ENCODE measurements at regions not wholly inside any gene's neighbourhood (a gene's known extent, or its start where the extent isn't known, plus 50 kb on each side); places are given as distances from the start of the nearest gene placed in this dataset.

DNA sequence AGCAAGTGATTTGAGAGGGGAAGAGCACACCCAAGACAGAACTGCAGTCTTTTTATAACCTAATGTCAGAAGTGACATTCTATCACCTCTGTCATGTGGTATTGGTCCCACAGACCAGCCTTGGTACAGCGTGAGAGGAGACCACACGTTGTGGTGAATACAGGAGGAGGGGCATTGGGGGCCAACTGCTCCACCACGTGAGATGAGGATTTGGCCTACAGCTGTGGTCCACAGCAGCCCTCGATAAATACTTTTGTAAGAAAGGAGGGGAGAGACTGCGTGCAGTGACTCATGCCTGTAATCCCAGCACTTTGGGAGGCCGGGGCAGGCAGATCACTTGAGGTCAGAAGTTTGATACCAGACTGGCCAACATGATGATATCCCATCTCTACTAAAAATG, 243.1 kb downstream of the FGFR2 start:
- Histone ChIP-seq H3K79me2 (replicated peaks; ENCODE audit: insufficient read depth) (no peaks in the 10 kb centered on the region), H3K9me2 (ENCODE audit: insufficient read depth) (peaks cover 2% of the 10 kb centered on the region; the same call in 1 of the 2 replicates), H3K27me3 (ENCODE audit: insufficient read depth) (no peaks in the 10 kb centered on the region), H3K36me3 (ENCODE audit: insufficient read depth) (no peaks in the 10 kb centered on the region), H3K4me3 (no peak overlapping the region), H4K20me1 (replicated peaks; ENCODE audit: insufficient read depth) (no peaks in the 10 kb centered on the region), H2AFZ (no peak overlapping the region), H3K4me1 (ENCODE audit: insufficient read depth) (no peaks in the 10 kb centered on the region), H3F3A (replicated peaks; ENCODE audit: low read depth) (no peaks in the 10 kb centered on the region), H3K4me2 (no peak overlapping the region), H3K27ac (ENCODE audit: low read depth) (no peak overlapping the region)
- Mint-ChIP-seq H3K27me3 (ENCODE audit: insufficient read depth, low read depth, poor library complexity) (peaks cover 1% of the 10 kb centered on the region), H3K4me1 (no peaks in the 10 kb centered on the region), H3K9me3 (peaks cover 2% of the 10 kb centered on the region; the same call in 2 of the 3 replicates), H3K27ac (no peak overlapping the region), H3K36me3 (ENCODE audit: low read depth) (no peaks in the 10 kb centered on the region), H3K4me3 (no peak overlapping the region)
- DNase-seq (ENCODE audit: low spot score), result no peak
- no peak for TF ChIP-seq STAT1 (IDR thresholded peaks at IDR 0.05; ENCODE audit: unreplicated experiment)
- no peak for TF ChIP-seq NANOG (IDR thresholded peaks at IDR 0.05; ENCODE audit: borderline replicate concordance)
- TF ChIP-seq REST (IDR thresholded peaks at IDR 0.05; ENCODE audit: unreplicated experiment), result no peak
- TF ChIP-seq ETS1 (IDR thresholded peaks at IDR 0.05), result no peak
- TF ChIP-seq CREB1 (CRISPR knock-in tag; IDR thresholded peaks at IDR 0.05; ENCODE audit: low read depth), result no peak
- no peak for TF ChIP-seq EZH2phosphoT487 (IDR thresholded peaks at IDR 0.05; ENCODE audit: unreplicated experiment)
- TF ChIP-seq, protein P1, sequence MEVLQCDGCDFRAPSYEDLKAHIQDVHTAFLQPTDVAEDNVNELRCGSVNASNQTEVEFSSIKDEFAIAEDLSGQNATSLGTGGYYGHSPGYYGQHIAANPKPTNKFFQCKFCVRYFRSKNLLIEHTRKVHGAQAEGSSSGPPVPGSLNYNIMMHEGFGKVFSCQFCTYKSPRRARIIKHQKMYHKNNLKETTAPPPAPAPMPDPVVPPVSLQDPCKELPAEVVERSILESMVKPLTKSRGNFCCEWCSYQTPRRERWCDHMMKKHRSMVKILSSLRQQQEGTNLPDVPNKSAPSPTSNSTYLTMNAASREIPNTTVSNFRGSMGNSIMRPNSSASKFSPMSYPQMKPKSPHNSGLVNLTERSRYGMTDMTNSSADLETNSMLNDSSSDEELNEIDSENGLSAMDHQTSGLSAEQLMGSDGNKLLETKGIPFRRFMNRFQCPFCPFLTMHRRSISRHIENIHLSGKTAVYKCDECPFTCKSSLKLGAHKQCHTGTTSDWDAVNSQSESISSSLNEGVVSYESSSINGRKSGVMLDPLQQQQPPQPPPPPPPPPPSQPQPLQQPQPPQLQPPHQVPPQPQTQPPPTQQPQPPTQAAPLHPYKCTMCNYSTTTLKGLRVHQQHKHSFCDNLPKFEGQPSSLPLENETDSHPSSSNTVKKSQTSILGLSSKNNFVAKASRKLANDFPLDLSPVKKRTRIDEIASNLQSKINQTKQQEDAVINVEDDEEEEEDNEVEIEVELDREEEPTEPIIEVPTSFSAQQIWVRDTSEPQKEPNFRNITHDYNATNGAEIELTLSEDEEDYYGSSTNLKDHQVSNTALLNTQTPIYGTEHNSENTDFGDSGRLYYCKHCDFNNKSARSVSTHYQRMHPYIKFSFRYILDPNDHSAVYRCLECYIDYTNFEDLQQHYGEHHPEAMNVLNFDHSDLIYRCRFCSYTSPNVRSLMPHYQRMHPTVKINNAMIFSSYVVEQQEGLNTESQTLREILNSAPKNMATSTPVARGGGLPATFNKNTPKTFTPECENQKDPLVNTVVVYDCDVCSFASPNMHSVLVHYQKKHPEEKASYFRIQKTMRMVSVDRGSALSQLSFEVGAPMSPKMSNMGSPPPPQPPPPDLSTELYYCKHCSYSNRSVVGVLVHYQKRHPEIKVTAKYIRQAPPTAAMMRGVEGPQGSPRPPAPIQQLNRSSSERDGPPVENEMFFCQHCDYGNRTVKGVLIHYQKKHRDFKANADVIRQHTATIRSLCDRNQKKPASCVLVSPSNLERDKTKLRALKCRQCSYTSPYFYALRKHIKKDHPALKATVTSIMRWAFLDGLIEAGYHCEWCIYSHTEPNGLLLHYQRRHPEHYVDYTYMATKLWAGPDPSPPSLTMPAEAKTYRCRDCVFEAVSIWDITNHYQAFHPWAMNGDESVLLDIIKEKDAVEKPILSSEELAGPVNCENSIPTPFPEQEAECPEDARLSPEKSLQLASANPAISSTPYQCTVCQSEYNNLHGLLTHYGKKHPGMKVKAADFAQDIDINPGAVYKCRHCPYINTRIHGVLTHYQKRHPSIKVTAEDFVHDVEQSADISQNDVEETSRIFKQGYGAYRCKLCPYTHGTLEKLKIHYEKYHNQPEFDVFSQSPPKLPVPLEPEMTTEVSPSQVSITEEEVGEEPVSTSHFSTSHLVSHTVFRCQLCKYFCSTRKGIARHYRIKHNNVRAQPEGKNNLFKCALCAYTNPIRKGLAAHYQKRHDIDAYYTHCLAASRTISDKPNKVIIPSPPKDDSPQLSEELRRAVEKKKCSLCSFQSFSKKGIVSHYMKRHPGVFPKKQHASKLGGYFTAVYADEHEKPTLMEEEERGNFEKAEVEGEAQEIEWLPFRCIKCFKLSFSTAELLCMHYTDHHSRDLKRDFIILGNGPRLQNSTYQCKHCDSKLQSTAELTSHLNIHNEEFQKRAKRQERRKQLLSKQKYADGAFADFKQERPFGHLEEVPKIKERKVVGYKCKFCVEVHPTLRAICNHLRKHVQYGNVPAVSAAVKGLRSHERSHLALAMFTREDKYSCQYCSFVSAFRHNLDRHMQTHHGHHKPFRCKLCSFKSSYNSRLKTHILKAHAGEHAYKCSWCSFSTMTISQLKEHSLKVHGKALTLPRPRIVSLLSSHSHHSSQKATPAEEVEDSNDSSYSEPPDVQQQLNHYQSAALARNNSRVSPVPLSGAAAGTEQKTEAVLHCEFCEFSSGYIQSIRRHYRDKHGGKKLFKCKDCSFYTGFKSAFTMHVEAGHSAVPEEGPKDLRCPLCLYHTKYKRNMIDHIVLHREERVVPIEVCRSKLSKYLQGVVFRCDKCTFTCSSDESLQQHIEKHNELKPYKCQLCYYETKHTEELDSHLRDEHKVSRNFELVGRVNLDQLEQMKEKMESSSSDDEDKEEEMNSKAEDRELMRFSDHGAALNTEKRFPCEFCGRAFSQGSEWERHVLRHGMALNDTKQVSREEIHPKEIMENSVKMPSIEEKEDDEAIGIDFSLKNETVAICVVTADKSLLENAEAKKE (CRISPR knock-in tag; IDR thresholded peaks at IDR 0.05), result no peak
- no peak for TF ChIP-seq ZNF114 (CRISPR knock-in tag; IDR thresholded peaks at IDR 0.05)
- ATAC-seq, result no peak

Data from GM23338 (cell line).